ENCODE measurements at regions not wholly inside any gene's neighbourhood (a gene's known extent, or its start where the extent isn't known, plus 50 kb on each side); places are given as distances from the start of the nearest gene placed in this dataset.
"Not testable (repeated sequence)": the region's sequence is repeated elsewhere in the genome, so short reads cannot be mapped to it uniquely, and the experiment has no call there.

DNA sequence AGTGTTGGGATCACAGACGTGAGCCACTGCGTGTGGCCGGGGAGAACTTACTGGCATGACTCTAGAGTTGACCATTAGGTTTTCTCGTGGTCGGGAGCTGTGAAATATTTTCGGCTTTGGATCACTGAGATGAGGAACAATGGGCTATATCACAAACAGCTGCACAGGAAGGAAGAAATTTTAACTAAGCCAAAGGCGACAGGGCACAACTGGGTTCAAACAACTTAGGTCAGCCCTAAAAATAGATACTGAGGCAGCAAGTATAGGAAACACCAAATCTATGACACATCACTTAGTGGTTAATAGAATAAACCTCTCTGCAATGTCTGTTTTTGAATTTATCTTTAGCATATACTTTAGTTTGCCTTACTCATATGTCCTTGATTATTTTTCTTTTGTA, 162.9 kb downstream of the LRIG3 start:
- DNase-seq (ENCODE audit: extremely low read depth, insufficient read length): no peak
- H3K36me3 ChIP-seq (ENCODE audit: control insufficient read depth, insufficient read depth, low read length): no peaks in the 10 kb centered on the region
- TF ChIP-seq, protein P1, sequence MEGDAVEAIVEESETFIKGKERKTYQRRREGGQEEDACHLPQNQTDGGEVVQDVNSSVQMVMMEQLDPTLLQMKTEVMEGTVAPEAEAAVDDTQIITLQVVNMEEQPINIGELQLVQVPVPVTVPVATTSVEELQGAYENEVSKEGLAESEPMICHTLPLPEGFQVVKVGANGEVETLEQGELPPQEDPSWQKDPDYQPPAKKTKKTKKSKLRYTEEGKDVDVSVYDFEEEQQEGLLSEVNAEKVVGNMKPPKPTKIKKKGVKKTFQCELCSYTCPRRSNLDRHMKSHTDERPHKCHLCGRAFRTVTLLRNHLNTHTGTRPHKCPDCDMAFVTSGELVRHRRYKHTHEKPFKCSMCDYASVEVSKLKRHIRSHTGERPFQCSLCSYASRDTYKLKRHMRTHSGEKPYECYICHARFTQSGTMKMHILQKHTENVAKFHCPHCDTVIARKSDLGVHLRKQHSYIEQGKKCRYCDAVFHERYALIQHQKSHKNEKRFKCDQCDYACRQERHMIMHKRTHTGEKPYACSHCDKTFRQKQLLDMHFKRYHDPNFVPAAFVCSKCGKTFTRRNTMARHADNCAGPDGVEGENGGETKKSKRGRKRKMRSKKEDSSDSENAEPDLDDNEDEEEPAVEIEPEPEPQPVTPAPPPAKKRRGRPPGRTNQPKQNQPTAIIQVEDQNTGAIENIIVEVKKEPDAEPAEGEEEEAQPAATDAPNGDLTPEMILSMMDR (IDR thresholded peaks at IDR 0.05; ENCODE audit: insufficient read depth, low read length, poor library complexity, severe bottlenecking): no peak
- H3K4me3 ChIP-seq (replicated peaks; ENCODE audit: low read depth, low read length): no peak overlapping the region
- no peaks in the 10 kb centered on the region for H3K27me3 ChIP-seq (replicated peaks; ENCODE audit: control insufficient read depth, insufficient read depth, low read length)

DNA sequence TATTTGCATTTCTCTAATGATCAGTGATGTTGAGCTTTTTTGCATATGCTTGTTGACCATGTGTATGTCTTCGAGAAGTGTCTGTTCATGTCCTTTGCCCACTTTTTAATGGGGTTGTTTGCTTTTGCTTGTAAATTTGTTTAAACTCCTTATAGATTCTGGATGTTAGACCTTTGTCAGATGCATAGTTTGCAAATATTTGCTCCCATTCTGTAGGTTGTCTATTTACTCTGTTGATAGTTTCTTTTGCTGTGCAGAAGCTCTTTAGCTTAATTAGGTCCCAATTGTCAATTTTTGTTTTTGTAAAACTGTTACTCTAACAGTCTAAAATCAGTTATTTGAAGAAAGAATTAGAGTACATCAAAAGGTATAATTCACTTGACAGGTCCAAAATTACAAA, 160.6 kb downstream of the LRIG3 start:
- not testable (repeated sequence) for H3K27me3 ChIP-seq (replicated peaks; ENCODE audit: control insufficient read depth, insufficient read depth, low read length); H3K4me3 ChIP-seq (replicated peaks; ENCODE audit: low read depth, low read length); H3K36me3 ChIP-seq (ENCODE audit: control insufficient read depth, insufficient read depth, low read length); DNase-seq (ENCODE audit: extremely low read depth, insufficient read length)

DNA sequence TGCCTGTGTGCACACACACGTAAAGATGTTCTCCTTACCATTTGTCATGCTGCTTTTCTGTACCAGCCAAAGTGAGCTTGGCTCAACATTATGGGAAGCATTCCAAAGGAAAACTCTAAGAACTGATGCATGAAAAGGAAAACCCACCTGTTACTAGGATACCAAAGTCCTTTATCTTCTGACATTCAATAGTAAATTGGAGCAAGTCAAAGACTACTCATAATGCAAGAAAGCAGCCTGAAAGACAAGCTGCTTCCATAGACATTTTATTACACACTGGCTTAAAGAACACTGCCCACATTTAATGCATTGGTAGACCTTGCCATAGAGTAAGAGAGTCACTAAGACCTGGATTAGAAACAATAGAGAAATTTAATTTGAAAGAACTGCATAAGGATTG, 159.0 kb downstream of the LRIG3 start:
- DNase-seq (ENCODE audit: extremely low read depth, insufficient read length): no peak
- TF ChIP-seq, protein P1 (IDR thresholded peaks at IDR 0.05; ENCODE audit: insufficient read depth, low read length, poor library complexity, severe bottlenecking): no peak
- Histone ChIP-seq H3K36me3 (ENCODE audit: control insufficient read depth, insufficient read depth, low read length) (no peaks in the 10 kb centered on the region), H3K4me3 (replicated peaks; ENCODE audit: low read depth, low read length) (no peak overlapping the region), H3K27me3 (replicated peaks; ENCODE audit: control insufficient read depth, insufficient read depth, low read length) (no peaks in the 10 kb centered on the region)

DNA sequence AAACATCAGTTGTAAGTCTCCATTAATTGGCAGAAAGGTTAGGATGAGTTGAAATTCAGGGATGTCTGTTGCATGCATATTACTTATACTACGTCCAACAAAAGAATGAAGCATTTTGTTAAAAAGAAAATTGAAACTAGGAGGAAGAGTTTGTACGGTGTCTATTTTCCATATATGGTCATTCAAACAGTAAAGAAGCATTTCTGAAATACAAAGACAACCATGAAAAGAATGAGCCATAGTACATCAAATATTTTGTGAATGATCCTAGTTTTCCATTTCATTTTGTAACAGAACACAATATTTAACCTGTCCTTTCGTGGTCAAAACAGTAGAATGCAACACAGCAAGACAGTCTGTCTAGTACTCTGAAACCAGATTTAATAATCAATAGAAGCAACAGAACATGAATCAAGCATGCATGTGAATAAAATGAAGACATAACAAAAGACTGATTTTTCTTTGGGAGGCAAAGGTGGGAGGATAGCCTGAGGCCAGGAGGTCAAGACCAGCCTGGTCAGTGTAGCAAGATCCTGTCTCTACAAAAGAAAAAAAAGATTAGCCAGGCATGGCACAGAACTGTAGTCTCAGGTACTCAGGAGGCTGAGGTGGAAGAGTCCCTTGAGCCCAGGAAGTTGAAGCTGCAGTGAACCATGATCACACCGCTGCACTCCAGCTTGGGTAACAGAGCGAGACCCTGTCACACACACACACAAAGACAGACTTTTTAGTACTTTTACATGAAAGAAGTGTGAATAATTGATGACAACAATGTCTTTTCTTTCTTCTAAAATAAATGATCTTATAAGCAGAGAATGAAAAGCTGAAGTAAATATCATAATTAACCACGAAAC, 156.0 kb downstream of the LRIG3 start:
- H3K36me3 ChIP-seq (ENCODE audit: control insufficient read depth, insufficient read depth, low read length): no peaks in the 10 kb centered on the region
- TF ChIP-seq, protein P1 (IDR thresholded peaks at IDR 0.05; ENCODE audit: insufficient read depth, low read length, poor library complexity, severe bottlenecking): no peak
- H3K27me3 ChIP-seq (replicated peaks; ENCODE audit: control insufficient read depth, insufficient read depth, low read length): no peaks in the 10 kb centered on the region
- no peak for DNase-seq (ENCODE audit: extremely low read depth, insufficient read length)
- no peak overlapping the region for H3K4me3 ChIP-seq (replicated peaks; ENCODE audit: low read depth, low read length)

DNA sequence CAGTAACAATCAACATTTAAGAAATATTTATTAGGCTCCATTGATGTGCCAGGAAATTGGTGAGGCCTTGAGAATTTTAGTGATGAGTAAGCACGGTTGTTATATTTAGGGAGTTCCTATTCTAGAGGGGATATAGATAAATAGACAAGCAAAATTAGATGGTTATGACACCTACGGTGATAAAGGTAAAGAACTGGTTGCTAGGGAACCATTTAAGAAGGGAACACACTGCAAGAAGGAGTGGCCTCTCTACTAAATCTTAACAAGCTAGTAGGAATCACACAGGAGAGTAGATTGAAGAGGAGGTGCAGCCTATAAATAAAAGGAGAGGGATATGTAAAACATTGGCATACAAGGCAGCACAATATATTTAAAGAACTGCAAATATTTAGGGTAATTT, 155.2 kb downstream of the LRIG3 start:
- no peaks in the 10 kb centered on the region for H3K36me3 ChIP-seq (ENCODE audit: control insufficient read depth, insufficient read depth, low read length)

More for the DNA sequence above, 155.2 kb downstream of the LRIG3 start:
- TF ChIP-seq, protein P1 (IDR thresholded peaks at IDR 0.05; ENCODE audit: insufficient read depth, low read length, poor library complexity, severe bottlenecking): no peak
- DNase-seq (ENCODE audit: extremely low read depth, insufficient read length): no peak
- no peak overlapping the region for H3K4me3 ChIP-seq (replicated peaks; ENCODE audit: low read depth, low read length)
- no peaks in the 10 kb centered on the region for H3K27me3 ChIP-seq (replicated peaks; ENCODE audit: control insufficient read depth, insufficient read depth, low read length)

All from GM06990 (cell line).